ENCODE measurements at regions not wholly inside any gene's neighbourhood (a gene's known extent, or its start where the extent isn't known, plus 50 kb on each side); places are given as distances from the start of the nearest gene placed in this dataset.

DNA sequence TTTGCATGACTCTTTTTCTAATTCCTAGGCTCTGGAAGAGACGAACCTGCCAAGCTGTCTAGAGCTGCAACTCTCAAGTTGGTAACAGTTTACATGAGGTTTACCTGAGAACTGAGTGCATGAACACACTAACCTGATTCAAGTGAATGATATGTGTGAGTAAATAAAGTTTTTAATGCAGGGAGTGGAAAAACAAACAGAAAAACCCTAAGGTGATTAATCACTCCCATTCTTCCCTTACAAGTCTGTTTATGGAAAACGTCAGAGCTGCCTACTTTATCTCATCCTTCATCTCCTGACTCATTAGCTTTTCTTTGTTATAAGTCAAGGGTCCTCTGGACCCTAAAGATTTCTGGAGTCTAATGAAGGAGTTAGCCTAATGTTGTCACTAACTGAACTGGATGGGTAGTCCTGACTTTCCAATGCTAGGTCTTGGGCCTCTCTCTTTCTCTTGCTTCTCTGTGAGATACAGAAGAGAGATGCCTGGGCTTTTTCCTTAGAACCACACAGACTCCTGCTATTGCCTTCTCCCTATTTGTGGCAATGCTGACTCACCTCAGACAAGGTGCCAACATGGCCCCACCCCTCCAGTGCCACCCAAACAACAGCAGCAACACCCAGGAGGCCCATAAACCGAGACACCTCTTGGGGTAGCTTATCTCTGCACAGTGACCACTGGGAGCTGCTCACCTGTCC, 952.4 kb downstream of the EPHA4 start:
- no peak overlapping the region for H3K27ac ChIP-seq
- no peak overlapping the region for H3K4me3 ChIP-seq (ENCODE audit: low read depth, low read length)
- TF ChIP-seq, protein P1, sequence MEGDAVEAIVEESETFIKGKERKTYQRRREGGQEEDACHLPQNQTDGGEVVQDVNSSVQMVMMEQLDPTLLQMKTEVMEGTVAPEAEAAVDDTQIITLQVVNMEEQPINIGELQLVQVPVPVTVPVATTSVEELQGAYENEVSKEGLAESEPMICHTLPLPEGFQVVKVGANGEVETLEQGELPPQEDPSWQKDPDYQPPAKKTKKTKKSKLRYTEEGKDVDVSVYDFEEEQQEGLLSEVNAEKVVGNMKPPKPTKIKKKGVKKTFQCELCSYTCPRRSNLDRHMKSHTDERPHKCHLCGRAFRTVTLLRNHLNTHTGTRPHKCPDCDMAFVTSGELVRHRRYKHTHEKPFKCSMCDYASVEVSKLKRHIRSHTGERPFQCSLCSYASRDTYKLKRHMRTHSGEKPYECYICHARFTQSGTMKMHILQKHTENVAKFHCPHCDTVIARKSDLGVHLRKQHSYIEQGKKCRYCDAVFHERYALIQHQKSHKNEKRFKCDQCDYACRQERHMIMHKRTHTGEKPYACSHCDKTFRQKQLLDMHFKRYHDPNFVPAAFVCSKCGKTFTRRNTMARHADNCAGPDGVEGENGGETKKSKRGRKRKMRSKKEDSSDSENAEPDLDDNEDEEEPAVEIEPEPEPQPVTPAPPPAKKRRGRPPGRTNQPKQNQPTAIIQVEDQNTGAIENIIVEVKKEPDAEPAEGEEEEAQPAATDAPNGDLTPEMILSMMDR (IDR thresholded peaks at IDR 0.05; ENCODE audit: low read depth, low read length, missing control alignments): no peak
- DNase-seq: no peak
- no peaks in the 10 kb centered on the region for H3K27me3 ChIP-seq (replicated peaks)
- H3K36me3 ChIP-seq (replicated peaks): no peaks in the 10 kb centered on the region
- in situ Hi-C loops (cut with HindIII; ENCODE audit: low pct_ligation_motif_present, low sequenced_read_pairs): no loop called here

DNA sequence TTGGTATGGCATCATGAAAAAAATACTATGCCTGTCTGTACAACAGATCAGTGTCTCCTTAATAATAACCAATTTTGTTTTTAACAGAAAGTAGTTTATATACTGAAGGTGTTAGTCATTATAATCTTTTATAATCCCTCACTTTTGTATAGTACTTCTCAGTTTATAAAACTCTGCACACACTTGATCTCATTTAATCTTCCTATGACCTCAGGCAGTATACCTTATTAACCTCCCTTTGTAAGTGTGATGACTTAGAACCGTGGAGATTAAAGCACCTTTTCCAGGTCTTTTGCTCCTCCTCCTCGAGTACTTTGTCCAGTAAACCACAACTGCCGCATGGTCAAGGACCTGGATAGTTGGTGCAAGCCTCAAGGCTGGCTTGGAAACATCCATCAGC, 945.5 kb downstream of the EPHA4 start:
- Histone ChIP-seq H3K27ac (no peak overlapping the region), H3K36me3 (replicated peaks) (no peaks in the 10 kb centered on the region), H3K27me3 (replicated peaks) (no peaks in the 10 kb centered on the region), H3K4me3 (ENCODE audit: low read depth, low read length) (no peak overlapping the region)
- TF ChIP-seq, protein P1 (IDR thresholded peaks at IDR 0.05; ENCODE audit: low read depth, low read length, missing control alignments): no peak
- in situ Hi-C loops (cut with HindIII; ENCODE audit: low pct_ligation_motif_present, low sequenced_read_pairs): no loop called here
- no peak for DNase-seq

DNA sequence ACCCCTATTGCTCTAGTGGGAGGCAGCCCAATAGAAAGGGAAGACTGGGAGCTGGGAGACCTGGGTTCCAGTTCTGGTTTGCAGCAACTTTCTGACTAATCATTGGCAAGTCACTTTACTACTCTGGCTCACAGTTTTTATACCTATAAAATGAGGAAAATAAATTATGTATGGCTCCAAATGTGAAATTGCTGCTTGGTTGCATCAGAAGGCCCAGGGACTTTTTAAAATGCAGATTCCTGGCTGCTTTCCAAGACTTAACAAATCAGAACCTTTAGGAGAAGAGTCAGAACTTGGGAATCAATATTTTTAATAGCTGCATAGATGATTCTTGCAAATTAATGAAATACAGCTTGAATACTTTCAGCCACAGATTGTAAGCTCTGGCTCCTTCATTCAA, 943.9 kb downstream of the EPHA4 start:
- Histone ChIP-seq H3K36me3 (replicated peaks) (no peaks in the 10 kb centered on the region), H3K27ac (no peak overlapping the region), H3K27me3 (replicated peaks) (no peaks in the 10 kb centered on the region), H3K4me3 (ENCODE audit: low read depth, low read length) (no peak overlapping the region)
- no peak for DNase-seq
- TF ChIP-seq, protein P1 (IDR thresholded peaks at IDR 0.05; ENCODE audit: low read depth, low read length, missing control alignments): no peak
- in situ Hi-C loops (cut with HindIII; ENCODE audit: low pct_ligation_motif_present, low sequenced_read_pairs): no loop called here

DNA sequence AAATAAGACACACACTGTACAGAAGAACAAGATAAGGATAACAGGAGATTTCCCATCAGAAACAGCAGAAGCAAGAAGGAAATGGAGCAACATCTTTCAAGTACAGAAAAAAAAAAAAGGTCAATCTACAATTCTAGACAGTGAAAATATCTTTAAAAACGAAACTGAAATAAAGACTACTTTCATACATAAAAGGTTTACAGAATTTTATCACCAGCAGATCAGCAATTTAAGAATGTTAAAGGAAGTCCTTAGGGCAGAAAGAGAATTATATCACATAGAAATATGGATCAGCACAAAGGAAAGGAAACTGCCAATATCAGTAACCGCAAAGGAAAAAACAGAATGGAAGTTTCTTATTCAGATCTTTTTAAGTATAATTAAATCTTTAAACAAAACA, 931.0 kb downstream of the EPHA4 start:
- no peaks in the 10 kb centered on the region for H3K27me3 ChIP-seq (replicated peaks)
- no peak overlapping the region for H3K27ac ChIP-seq
- in situ Hi-C loops (cut with HindIII; ENCODE audit: low pct_ligation_motif_present, low sequenced_read_pairs): no loop called here
- TF ChIP-seq, protein P1 (IDR thresholded peaks at IDR 0.05; ENCODE audit: low read depth, low read length, missing control alignments): no peak
- no peak overlapping the region for H3K4me3 ChIP-seq (ENCODE audit: low read depth, low read length)
- DNase-seq: no peak
- H3K36me3 ChIP-seq (replicated peaks): no peaks in the 10 kb centered on the region

DNA sequence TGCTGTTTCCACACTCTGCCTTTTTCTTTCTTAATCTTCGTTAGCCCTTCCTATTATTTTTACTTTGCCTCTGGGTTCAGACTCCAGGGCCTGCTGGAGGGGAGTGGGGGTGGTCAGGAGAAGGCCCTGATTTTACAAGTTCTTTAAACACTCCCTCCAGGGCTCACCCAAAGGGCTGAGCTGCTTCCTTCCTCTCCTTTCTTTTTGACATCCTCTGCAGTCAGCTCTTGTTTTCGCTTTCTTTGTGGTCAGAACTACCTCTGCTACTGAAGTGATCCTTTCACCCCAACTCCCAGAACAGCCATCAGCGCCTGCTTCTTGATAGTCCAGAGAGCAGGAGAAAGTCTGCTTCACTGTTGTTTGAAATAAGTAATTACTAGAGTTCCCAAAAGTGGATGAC, 925.7 kb downstream of the EPHA4 start:
- no peak overlapping the region for H3K4me3 ChIP-seq (ENCODE audit: low read depth, low read length)
- in situ Hi-C loops (cut with HindIII; ENCODE audit: low pct_ligation_motif_present, low sequenced_read_pairs): no loop called here
- TF ChIP-seq, protein P1 (IDR thresholded peaks at IDR 0.05; ENCODE audit: low read depth, low read length, missing control alignments): no peak
- H3K27me3 ChIP-seq (replicated peaks): no peaks in the 10 kb centered on the region
- no peak overlapping the region for H3K27ac ChIP-seq
- no peak for DNase-seq
- H3K36me3 ChIP-seq (replicated peaks): no peaks in the 10 kb centered on the region

DNA sequence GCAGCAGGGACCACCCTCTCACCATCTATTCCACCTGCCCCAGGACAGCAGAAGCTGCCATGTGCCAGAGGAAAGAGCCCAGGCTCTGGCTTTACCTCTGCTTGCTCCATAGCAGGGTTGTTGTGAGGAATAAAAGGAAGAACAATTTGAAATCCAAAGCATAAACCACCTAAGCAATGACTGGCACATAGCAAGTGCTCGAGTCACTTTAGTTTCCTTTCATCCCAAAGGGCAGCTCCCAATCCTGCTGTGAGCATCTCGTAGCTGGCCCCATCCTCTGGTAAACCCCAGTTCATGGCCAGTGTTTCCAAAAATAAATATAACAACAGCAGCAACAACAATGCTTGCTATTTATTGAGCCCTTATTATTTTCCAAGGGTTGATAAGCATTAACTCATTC, 923.5 kb downstream of the EPHA4 start:
- Histone ChIP-seq H3K27ac (no peak overlapping the region), H3K4me3 (ENCODE audit: low read depth, low read length) (no peak overlapping the region), H3K27me3 (replicated peaks) (no peaks in the 10 kb centered on the region), H3K36me3 (replicated peaks) (no peaks in the 10 kb centered on the region)
- DNase-seq: no peak
- in situ Hi-C loops (cut with HindIII; ENCODE audit: low pct_ligation_motif_present, low sequenced_read_pairs): no loop called here
- TF ChIP-seq, protein P1 (IDR thresholded peaks at IDR 0.05; ENCODE audit: low read depth, low read length, missing control alignments): no peak
